ENCODE measurements at regions not wholly inside any gene's neighbourhood (a gene's known extent, or its start where the extent isn't known, plus 50 kb on each side); places are given as distances from the start of the nearest gene placed in this dataset.

DNA sequence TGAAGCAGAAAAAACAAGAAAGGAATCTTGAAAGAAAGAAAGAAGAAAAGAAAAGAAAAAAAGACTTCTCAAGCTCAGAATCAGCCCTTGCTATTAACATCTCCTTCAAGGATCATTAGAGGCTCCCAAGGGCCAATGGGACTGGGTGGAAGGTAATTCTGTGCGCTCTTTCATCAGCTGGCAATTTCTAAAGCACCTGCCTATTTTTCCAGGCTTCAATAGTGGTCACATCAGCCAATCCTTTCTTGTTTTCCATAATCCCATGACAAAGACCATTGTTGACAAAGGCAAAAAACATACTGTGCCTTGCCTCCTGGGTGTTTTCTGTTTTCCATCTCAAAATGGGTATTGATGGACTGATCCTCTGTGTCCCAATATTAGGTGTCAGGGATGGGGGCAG lies 88.2 kb upstream of the TSC22D1 start:
- TF ChIP-seq, protein P1, sequence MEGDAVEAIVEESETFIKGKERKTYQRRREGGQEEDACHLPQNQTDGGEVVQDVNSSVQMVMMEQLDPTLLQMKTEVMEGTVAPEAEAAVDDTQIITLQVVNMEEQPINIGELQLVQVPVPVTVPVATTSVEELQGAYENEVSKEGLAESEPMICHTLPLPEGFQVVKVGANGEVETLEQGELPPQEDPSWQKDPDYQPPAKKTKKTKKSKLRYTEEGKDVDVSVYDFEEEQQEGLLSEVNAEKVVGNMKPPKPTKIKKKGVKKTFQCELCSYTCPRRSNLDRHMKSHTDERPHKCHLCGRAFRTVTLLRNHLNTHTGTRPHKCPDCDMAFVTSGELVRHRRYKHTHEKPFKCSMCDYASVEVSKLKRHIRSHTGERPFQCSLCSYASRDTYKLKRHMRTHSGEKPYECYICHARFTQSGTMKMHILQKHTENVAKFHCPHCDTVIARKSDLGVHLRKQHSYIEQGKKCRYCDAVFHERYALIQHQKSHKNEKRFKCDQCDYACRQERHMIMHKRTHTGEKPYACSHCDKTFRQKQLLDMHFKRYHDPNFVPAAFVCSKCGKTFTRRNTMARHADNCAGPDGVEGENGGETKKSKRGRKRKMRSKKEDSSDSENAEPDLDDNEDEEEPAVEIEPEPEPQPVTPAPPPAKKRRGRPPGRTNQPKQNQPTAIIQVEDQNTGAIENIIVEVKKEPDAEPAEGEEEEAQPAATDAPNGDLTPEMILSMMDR (IDR thresholded peaks at IDR 0.05), result no peak
- TF ChIP-seq POLR2A (IDR thresholded peaks at IDR 0.05), result no peak
- TF ChIP-seq EP300 (IDR thresholded peaks at IDR 0.05; ENCODE audit: low read depth), result no peak
- no peaks in the 10 kb centered on the region for H3K4me1 ChIP-seq
- 89% methylated on average over 1 of the region's 1 CpG; no CpG with 5 or more reads in 1 of the 2 donors for WGBS, 2 donors (ENCODE audit: low coverage in 1 of 2)
- H3K36me3 ChIP-seq, result no peaks in the 10 kb centered on the region
- DNase-seq, result no peak
- intact Hi-C loops (cut with DNase I; ENCODE audit: low total_unique reads), result no loop called here
- H3K27me3 ChIP-seq, result no peaks in the 10 kb centered on the region
- no peaks in the 10 kb centered on the region for H3K9me3 ChIP-seq
- H3K4me3 ChIP-seq, result no peak overlapping the region
- in situ Hi-C loops (cut with MboI; ENCODE audit: low pct_ligation_motif_present in 1 of 4, low pct_unique_long_range_greater_than_20kb in 1 of 4, low sequenced_read_pairs in 3 of 4), result no loop called here
- no peak overlapping the region for H3K27ac ChIP-seq

DNA sequence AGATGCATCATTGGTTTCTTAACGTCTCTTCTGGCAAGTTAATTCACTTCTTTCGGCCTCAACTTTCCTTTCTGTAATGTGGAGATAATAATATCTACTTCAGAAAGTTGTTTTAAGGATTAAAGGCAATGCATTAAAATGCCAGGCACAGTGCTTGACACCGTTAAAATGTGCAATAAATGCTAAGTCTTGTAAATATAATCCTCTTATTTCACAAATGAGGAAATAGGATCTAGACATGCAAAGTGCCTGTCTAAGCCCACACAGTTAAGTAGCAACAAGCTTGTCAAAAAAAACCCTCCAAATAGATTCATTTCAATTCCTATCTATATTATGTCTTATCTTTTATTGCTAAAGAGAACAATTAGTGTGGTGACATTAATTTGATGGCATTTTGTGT lies 86.4 kb upstream of the TSC22D1 start:
- Histone ChIP-seq H3K4me3 (no peak overlapping the region), H3K9me3 (no peaks in the 10 kb centered on the region), H3K36me3 (no peaks in the 10 kb centered on the region), H3K27me3 (no peaks in the 10 kb centered on the region), H3K27ac (no peak overlapping the region), H3K4me1 (no peaks in the 10 kb centered on the region)
- 71 to 78% methylated on average over 3 of the region's 3 CpGs for WGBS, 2 donors (ENCODE audit: low coverage in 1 of 2)
- in situ Hi-C loops (cut with MboI; ENCODE audit: low pct_ligation_motif_present in 1 of 4, low pct_unique_long_range_greater_than_20kb in 1 of 4, low sequenced_read_pairs in 3 of 4) (no loop called here), intact Hi-C loops (cut with DNase I; ENCODE audit: low total_unique reads) (no loop called here)
- no peak for TF ChIP-seq POLR2AphosphoS5 (IDR thresholded peaks at IDR 0.05)
- TF ChIP-seq POLR2A (IDR thresholded peaks at IDR 0.05), result no peak
- TF ChIP-seq, protein P1 (IDR thresholded peaks at IDR 0.05), result no peak
- TF ChIP-seq EP300 (IDR thresholded peaks at IDR 0.05; ENCODE audit: low read depth), result no peak
- DNase-seq, result no peak

DNA sequence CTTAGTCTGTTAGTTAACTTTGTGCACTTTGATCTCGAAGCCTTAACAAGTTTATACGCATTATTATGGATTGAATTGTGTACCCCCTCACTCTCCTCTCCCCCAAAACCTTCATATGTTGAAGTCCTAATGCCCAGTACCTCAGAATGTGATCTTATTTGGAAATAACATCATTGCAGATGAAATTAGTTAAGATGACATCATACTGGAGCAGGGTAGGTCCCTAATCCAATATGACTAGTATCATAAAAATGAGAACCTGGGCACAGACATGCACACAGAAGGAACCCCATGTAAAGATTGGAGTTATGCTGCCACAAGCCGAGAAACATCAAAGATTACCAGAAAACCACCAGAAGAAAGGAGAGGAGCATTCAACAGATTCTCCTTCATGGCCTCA lies 85.8 kb upstream of the TSC22D1 start:
- 91 to 100% methylated on average over 1 to 3 of the region's 3 CpGs for WGBS, 2 donors (ENCODE audit: low coverage in 1 of 2)
- TF ChIP-seq POLR2AphosphoS5 (IDR thresholded peaks at IDR 0.05), result no peak
- TF ChIP-seq, protein P1 (IDR thresholded peaks at IDR 0.05), result no peak

DNA sequence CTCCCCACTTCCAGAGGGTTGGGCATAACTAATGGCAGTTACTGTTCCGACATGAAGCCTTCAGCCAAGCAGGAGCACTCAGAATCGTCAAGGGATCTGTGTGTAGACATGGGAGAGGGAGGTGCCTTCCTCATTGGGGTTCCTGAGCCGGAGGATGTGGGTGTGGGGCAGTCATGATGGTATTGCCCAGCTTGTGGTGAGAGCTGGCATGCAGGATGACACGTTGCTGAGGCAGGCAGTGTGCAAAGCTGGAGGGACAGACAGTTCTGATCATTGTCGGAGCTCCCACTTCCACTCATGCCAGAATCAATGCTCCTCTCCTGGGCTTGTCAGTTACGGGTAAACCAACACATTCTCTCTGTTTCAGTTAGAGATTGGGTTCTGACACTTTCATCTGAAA lies 83.9 kb upstream of the TSC22D1 start:
- H3K4me3 ChIP-seq, result no peak overlapping the region
- H3K4me1 ChIP-seq, result no peaks in the 10 kb centered on the region
- TF ChIP-seq POLR2AphosphoS5 (IDR thresholded peaks at IDR 0.05) (no peak), EP300 (IDR thresholded peaks at IDR 0.05; ENCODE audit: low read depth) (no peak), POLR2A (IDR thresholded peaks at IDR 0.05) (no peak)
- TF ChIP-seq, protein P1 (IDR thresholded peaks at IDR 0.05), result no peak
- no peaks in the 10 kb centered on the region for H3K9me3 ChIP-seq
- WGBS, 2 donors (ENCODE audit: low coverage in 1 of 2), result 85 to 93% methylated on average over 2 to 6 of the region's 6 CpGs
- H3K36me3 ChIP-seq, result no peaks in the 10 kb centered on the region
- H3K27me3 ChIP-seq, result no peaks in the 10 kb centered on the region
- in situ Hi-C loops (cut with MboI; ENCODE audit: low pct_ligation_motif_present in 1 of 4, low pct_unique_long_range_greater_than_20kb in 1 of 4, low sequenced_read_pairs in 3 of 4) (no loop called here), intact Hi-C loops (cut with DNase I; ENCODE audit: low total_unique reads) (no loop called here)
- no peak overlapping the region for H3K27ac ChIP-seq
- DNase-seq, result no peak

More for the DNA sequence above, 85.8 kb upstream of the TSC22D1 start:
- Histone ChIP-seq H3K4me3 (no peak overlapping the region), H3K36me3 (no peaks in the 10 kb centered on the region), H3K4me1 (no peaks in the 10 kb centered on the region), H3K9me3 (no peaks in the 10 kb centered on the region), H3K27me3 (no peaks in the 10 kb centered on the region), H3K27ac (no peak overlapping the region)
- in situ Hi-C loops (cut with MboI; ENCODE audit: low pct_ligation_motif_present in 1 of 4, low pct_unique_long_range_greater_than_20kb in 1 of 4, low sequenced_read_pairs in 3 of 4) (no loop called here), intact Hi-C loops (cut with DNase I; ENCODE audit: low total_unique reads) (no loop called here)
- DNase-seq, result no peak
